Osteocyte (in vitro differentiated cells): ENCODE measurements at regions not wholly inside any gene's neighbourhood (a gene's known extent, or its start where the extent isn't known, plus 50 kb on each side); places are given as distances from the start of the nearest gene placed in this dataset.
"Not testable (repeated sequence)": the region's sequence is repeated elsewhere in the genome, so short reads cannot be mapped to it uniquely, and the experiment has no call there.

ENCODE experiments used
- DNase-seq: peaks from one replicate; pipeline ENCODE4 v3.0.0; 2021; ENCODE audit warnings: mixed read lengths; ENCODE audit not compliant: unreplicated experiment; ENCODE audit errors: extremely low spot score
- H3K27ac Mint-ChIP-seq: one replicate; pipeline ENCODE4 v1.8.0; 2021; ENCODE audit warnings: mild to moderate bottlenecking, mixed read lengths; ENCODE audit not compliant: unreplicated experiment
- H3K27me3 Mint-ChIP-seq: one replicate; pipeline ENCODE4 v1.8.0; 2021; ENCODE audit warnings: mixed read lengths; ENCODE audit not compliant: unreplicated experiment
- H3K36me3 Mint-ChIP-seq: one replicate; pipeline ENCODE4 v1.8.0; 2021; ENCODE audit warnings: mixed read lengths; ENCODE audit not compliant: unreplicated experiment
- H3K4me1 Mint-ChIP-seq: one replicate; pipeline ENCODE4 v1.8.0; 2021; ENCODE audit warnings: mixed read lengths; ENCODE audit not compliant: unreplicated experiment
- H3K4me3 Mint-ChIP-seq: one replicate; pipeline ENCODE4 v1.8.0; 2021; ENCODE audit warnings: mild to moderate bottlenecking, moderate library complexity, mixed read lengths; ENCODE audit not compliant: unreplicated experiment
- H3K9me3 Mint-ChIP-seq: one replicate; pipeline ENCODE4 v1.8.0; 2021; ENCODE audit warnings: mixed read lengths; ENCODE audit not compliant: unreplicated experiment
- CTCF ChIP-seq: fragments of 200-600 bp; sonication (generic); IDR thresholded peaks from 2 replicates; pipeline ENCODE4 v1.5.0; 2021; ENCODE audit warnings: antibody characterized with exemption, mild to moderate bottlenecking, moderate library complexity

DNA sequence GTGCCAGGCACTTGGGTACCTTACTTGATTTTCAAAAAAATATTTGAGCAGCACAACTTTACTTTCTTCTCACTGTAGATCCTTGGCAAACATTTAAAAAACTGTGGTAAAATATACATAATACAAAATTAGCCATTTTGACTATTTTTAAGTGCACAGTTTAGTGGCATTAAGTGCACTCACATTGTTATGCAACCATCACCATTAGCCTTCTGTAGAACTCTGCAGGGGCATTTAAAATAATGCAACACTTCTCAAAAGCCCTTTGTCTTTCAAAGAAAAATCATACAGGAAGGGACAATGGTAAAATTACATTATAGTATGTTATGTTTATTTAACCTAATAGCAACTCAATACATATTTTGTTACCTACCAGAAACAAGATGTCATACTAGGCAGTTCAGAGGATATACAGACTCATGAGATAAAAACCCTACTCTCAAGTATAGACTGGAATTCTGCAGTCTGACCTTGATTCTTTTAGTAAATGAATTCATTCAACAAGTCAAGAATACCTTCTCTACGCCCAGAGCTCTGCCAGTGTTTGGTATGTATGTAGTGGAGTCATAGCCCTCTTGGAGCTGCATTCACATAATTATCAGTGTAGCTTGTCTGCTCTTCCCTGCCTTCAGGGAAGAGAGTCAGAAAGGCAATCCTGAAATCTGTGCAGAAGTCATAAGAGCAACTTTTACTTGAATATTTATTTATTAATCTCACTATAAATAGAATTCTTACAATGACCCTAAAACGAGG is 74.0 kb upstream of the ARRDC3 start:
- no peak overlapping the region for H3K27ac Mint-ChIP-seq
- peaks cover 2% of the 10 kb centered on the region for H3K4me1 Mint-ChIP-seq
- H3K36me3 Mint-ChIP-seq, result no peaks in the 10 kb centered on the region
- no peak for TF ChIP-seq CTCF
- no peaks in the 10 kb centered on the region for H3K27me3 Mint-ChIP-seq
- H3K9me3 Mint-ChIP-seq, result no peaks in the 10 kb centered on the region
- no peak for DNase-seq
- H3K4me3 Mint-ChIP-seq, result no peak overlapping the region

GRCh38 chr5:91449083-91449482 is 66.0 kb upstream of the ARRDC3 start:
- Mint-ChIP-seq H3K4me3 (no peak overlapping the region), H3K27me3 (no peaks in the 10 kb centered on the region), H3K27ac (no peak overlapping the region), H3K9me3 (peaks cover 3% of the 10 kb centered on the region), H3K36me3 (no peaks in the 10 kb centered on the region), H3K4me1 (no peaks in the 10 kb centered on the region)
- TF ChIP-seq CTCF, result no peak
- DNase-seq, result no peak

- not testable (repeated sequence) for H3K9me3 Mint-ChIP-seq, H3K4me1 Mint-ChIP-seq, H3K4me3 Mint-ChIP-seq, H3K27me3 Mint-ChIP-seq, H3K36me3 Mint-ChIP-seq, DNase-seq, H3K27ac Mint-ChIP-seq
Observed at GRCh38 chr5:91448079-91448478, 65.0 kb upstream of the ARRDC3 start.

DNA sequence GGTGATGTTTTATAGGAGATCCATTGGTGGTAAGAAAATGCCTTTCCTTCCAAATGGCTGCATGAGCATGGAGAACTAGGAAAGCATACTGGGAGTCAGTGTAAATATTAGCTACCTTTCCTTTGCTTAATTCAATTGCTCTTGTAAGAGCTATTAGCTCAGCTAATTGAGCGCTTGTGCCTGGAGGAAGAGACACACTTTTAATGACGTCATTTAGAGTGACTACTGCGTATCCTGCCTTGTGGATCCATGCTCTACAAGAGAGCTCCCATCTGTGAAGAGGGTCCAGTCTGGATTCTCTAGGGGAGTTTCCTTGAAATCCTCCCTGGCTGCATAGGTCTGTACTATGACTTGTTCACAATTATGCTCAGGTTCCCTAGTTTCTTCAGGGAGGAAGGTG is 63.8 kb upstream of the ARRDC3 start:
- H3K27ac Mint-ChIP-seq, DNase-seq: not testable (repeated sequence)

DNA sequence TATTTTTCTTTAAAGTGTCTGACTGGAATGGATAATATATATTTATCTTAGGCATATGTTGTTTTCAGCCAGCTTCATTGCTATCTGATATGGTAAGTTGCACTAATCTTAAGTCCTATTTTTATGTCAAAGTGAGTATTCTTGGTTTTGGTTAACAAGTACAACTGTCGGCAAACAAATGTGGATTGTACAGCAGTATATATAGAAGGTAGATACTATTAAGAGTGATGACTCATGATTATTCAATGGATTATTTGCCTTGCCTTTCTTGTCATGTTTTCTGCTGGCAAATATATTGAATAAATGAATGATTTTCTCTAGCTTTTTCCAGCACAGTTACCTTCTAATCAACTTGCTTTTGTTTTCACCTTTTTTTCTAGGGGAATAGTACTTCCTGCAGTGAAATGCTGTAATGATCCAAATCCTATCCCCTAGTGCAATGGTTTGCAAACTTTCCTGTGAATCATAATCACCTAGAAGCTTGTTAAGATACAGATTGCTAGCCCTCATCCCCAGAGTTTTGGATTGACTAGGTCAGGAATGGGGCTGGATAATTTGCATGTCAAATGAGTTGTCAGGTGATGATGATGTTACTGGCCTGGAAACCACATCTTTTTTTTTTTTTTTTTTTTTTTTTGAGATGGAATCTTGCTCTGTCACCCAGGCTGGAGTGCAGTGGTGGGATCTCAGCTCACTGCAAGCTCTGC is 60.8 kb upstream of the ARRDC3 start:
- Mint-ChIP-seq H3K36me3 (no peaks in the 10 kb centered on the region), H3K9me3 (peaks cover 3% of the 10 kb centered on the region), H3K4me1 (peaks cover 9% of the 10 kb centered on the region), H3K27ac (no peak overlapping the region), H3K27me3 (no peaks in the 10 kb centered on the region), H3K4me3 (no peak overlapping the region)
- no peak for DNase-seq
- TF ChIP-seq CTCF, result no peak

More for the DNA sequence above, 63.8 kb upstream of the ARRDC3 start:
- not testable (repeated sequence) for H3K9me3 Mint-ChIP-seq, H3K4me1 Mint-ChIP-seq, H3K27me3 Mint-ChIP-seq, H3K4me3 Mint-ChIP-seq, H3K36me3 Mint-ChIP-seq

DNA sequence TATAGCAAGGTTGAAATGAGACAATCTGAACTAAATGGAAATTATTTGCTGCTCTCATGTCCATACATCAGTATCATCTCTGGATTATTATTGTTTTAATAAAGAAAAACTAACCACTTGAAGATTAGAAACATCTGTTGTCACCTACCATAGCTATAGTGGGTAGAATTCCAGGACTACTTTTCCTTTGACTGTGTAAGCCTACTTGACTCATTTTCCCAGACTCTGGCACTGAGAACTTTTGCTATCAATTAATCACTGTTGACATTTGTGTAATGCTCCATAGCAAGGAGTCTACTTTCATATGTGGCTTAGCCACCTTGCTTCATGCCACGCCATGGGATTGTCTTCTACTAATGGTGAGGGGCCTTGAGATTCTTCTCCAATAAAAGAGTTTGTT is 59.9 kb upstream of the ARRDC3 start:
- H3K4me3 Mint-ChIP-seq, result no peak overlapping the region
- no peaks in the 10 kb centered on the region for H3K36me3 Mint-ChIP-seq
- peaks cover 2% of the 10 kb centered on the region for H3K9me3 Mint-ChIP-seq
- peaks cover 9% of the 10 kb centered on the region for H3K4me1 Mint-ChIP-seq
- DNase-seq, result no peak
- TF ChIP-seq CTCF, result no peak
- H3K27me3 Mint-ChIP-seq, result no peaks in the 10 kb centered on the region
- H3K27ac Mint-ChIP-seq, result no peak overlapping the region
